OCI-LY3 (cell line): ENCODE measurements at regions not wholly inside any gene's neighbourhood (a gene's known extent, or its start where the extent isn't known, plus 50 kb on each side); places are given as distances from the start of the nearest gene placed in this dataset.
"Not testable (repeated sequence)": the region's sequence is repeated elsewhere in the genome, so short reads cannot be mapped to it uniquely, and the experiment has no call there.

Experiments
- EZH2phosphoT487 ChIP-seq: fragments of 200-600 bp; shearing (Covaris generic); IDR thresholded peaks from 2 replicates; pipeline ENCODE4 v1.6.1; 2018; ENCODE audit warnings: antibody characterized with exemption, mixed run types, low read depth
- TF ChIP-seq, protein P1 (sequence below): fragments of 200-600, 300-600 bp; sonication (generic); IDR thresholded peaks from 2 replicates; pipeline ENCODE4 v1.5.1; 2014; ENCODE audit warnings: antibody characterized with exemption, low read length, low read depth

DNA sequence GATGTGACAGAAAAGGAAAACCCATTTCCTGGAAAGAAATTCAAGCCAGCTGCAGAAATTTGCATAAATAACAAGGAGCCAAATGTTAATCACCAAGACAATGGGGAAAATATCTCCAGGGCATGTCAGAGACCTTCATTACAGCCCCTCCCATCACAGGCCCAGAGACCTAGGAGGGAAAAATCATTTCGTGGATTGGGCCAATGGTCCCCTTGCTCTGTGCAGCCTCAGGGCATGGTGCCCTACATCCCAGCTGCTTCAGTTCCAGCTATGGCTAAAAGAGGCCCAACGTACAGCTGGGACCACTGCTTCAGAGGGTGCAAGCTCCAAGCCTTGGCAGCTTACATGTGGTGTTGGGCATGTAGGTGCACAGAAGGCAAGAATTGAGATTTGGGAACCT is 558.3 kb downstream of the FRK start:
- TF ChIP-seq, protein P1, sequence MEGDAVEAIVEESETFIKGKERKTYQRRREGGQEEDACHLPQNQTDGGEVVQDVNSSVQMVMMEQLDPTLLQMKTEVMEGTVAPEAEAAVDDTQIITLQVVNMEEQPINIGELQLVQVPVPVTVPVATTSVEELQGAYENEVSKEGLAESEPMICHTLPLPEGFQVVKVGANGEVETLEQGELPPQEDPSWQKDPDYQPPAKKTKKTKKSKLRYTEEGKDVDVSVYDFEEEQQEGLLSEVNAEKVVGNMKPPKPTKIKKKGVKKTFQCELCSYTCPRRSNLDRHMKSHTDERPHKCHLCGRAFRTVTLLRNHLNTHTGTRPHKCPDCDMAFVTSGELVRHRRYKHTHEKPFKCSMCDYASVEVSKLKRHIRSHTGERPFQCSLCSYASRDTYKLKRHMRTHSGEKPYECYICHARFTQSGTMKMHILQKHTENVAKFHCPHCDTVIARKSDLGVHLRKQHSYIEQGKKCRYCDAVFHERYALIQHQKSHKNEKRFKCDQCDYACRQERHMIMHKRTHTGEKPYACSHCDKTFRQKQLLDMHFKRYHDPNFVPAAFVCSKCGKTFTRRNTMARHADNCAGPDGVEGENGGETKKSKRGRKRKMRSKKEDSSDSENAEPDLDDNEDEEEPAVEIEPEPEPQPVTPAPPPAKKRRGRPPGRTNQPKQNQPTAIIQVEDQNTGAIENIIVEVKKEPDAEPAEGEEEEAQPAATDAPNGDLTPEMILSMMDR: not testable (repeated sequence)
- TF ChIP-seq EZH2phosphoT487: not testable (repeated sequence)
